ENCODE measurements at regions not wholly inside any gene's neighbourhood (a gene's known extent, or its start where the extent isn't known, plus 50 kb on each side); places are given as distances from the start of the nearest gene placed in this dataset.

GRCh38 chr3:163601426-163601825, 1476.9 kb downstream of the SI start:
- Histone ChIP-seq H3K27me3 (ENCODE audit: control insufficient read depth, insufficient read depth, low read length) (no peaks in the 10 kb centered on the region), H3K4me3 (ENCODE audit: low read depth, low read length) (no peak overlapping the region), H3K36me3 (ENCODE audit: control insufficient read depth, insufficient read depth, low read length) (no peaks in the 10 kb centered on the region)
- peak; percentile 2 for DNase-seq (ENCODE audit: low read depth)
- TF ChIP-seq, protein P1, sequence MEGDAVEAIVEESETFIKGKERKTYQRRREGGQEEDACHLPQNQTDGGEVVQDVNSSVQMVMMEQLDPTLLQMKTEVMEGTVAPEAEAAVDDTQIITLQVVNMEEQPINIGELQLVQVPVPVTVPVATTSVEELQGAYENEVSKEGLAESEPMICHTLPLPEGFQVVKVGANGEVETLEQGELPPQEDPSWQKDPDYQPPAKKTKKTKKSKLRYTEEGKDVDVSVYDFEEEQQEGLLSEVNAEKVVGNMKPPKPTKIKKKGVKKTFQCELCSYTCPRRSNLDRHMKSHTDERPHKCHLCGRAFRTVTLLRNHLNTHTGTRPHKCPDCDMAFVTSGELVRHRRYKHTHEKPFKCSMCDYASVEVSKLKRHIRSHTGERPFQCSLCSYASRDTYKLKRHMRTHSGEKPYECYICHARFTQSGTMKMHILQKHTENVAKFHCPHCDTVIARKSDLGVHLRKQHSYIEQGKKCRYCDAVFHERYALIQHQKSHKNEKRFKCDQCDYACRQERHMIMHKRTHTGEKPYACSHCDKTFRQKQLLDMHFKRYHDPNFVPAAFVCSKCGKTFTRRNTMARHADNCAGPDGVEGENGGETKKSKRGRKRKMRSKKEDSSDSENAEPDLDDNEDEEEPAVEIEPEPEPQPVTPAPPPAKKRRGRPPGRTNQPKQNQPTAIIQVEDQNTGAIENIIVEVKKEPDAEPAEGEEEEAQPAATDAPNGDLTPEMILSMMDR (IDR thresholded peaks at IDR 0.05; ENCODE audit: insufficient read depth, low read length, severe bottlenecking), result no peak
- no peak for FAIRE-seq

DNA sequence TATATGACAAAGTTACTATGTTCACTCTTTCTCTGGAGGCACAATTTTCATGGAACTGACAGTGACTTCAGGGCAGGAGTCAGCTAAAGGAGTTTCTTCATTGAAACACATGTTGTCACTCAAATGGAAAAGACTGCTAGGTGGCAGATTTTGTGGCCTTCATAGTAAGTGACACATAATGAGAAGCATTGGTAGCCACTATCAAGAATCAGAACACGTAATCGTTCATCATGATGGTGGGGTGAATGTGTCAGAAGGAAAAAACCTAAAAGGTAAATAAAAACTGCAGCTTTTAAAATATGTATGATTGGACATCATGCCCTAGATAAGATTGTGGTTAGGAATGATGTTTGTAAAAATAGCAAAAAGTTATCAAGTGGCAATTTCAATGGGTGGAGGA, 1491.0 kb downstream of the SI start:
- DNase-seq (ENCODE audit: low read depth) (no peak), FAIRE-seq (no peak)
- H3K27me3 ChIP-seq (ENCODE audit: control insufficient read depth, insufficient read depth, low read length), result no peaks in the 10 kb centered on the region
- no peak overlapping the region for H3K4me3 ChIP-seq (ENCODE audit: low read depth, low read length)
- no peaks in the 10 kb centered on the region for H3K36me3 ChIP-seq (ENCODE audit: control insufficient read depth, insufficient read depth, low read length)
- TF ChIP-seq, protein P1 (IDR thresholded peaks at IDR 0.05; ENCODE audit: insufficient read depth, low read length, severe bottlenecking), result no peak

DNA sequence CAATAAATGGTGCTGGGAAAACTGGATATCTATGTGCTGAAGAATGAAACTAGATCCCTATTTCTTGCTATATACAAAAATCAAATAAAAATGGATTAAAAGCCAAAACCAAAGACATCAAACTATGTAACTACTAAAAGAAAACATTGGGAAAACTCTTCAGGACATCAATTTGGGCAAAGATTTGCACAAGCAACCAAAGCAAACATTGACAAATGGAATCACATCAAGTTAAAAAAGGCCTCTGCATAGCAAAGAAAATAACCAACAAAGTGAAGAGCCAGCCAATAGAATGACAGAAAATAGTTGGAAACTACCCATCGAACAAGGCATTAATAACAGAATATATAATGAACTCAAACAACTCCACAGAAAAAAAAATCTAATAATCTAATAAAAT, 1495.3 kb downstream of the SI start:
- TF ChIP-seq, protein P1 (IDR thresholded peaks at IDR 0.05; ENCODE audit: insufficient read depth, low read length, severe bottlenecking), result no peak

DNA sequence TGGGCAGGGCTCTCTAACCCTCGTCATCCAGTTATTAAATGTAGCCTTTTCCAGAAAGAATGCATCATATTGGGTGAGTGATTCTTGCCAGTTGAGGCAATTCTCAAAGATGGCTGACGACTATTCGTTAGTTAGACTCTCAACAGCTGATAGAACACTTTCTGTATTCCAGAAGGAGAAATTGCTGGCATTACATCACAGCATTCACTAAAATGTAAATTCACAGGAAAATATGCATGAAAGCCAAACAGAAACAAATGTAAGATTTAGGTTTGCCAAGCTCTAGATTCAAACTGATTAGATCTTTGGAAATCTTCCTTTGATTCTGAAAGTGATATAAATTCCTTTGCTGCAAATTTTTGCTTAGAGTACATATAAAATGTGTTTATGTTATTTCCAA, 1501.0 kb downstream of the SI start:
- no peak for DNase-seq (ENCODE audit: low read depth)

More for the DNA sequence above, 1495.3 kb downstream of the SI start:
- no peak overlapping the region for H3K4me3 ChIP-seq (ENCODE audit: low read depth, low read length)
- no peaks in the 10 kb centered on the region for H3K36me3 ChIP-seq (ENCODE audit: control insufficient read depth, insufficient read depth, low read length)
- DNase-seq (ENCODE audit: low read depth), result no peak
- no peak for FAIRE-seq
- H3K27me3 ChIP-seq (ENCODE audit: control insufficient read depth, insufficient read depth, low read length), result no peaks in the 10 kb centered on the region

GRCh38 chr3:163576314-163576713, 1502.0 kb downstream of the SI start:
- Histone ChIP-seq H3K27me3 (ENCODE audit: control insufficient read depth, insufficient read depth, low read length) (no peaks in the 10 kb centered on the region), H3K4me3 (ENCODE audit: low read depth, low read length) (no peak overlapping the region), H3K36me3 (ENCODE audit: control insufficient read depth, insufficient read depth, low read length) (no peaks in the 10 kb centered on the region)
- TF ChIP-seq, protein P1 (IDR thresholded peaks at IDR 0.05; ENCODE audit: insufficient read depth, low read length, severe bottlenecking), result no peak
- FAIRE-seq (no peak), DNase-seq (ENCODE audit: low read depth) (no peak)

More for the DNA sequence above, 1501.0 kb downstream of the SI start:
- no peak for FAIRE-seq
- Histone ChIP-seq H3K36me3 (ENCODE audit: control insufficient read depth, insufficient read depth, low read length) (no peaks in the 10 kb centered on the region), H3K4me3 (ENCODE audit: low read depth, low read length) (no peak overlapping the region), H3K27me3 (ENCODE audit: control insufficient read depth, insufficient read depth, low read length) (no peaks in the 10 kb centered on the region)
- TF ChIP-seq, protein P1 (IDR thresholded peaks at IDR 0.05; ENCODE audit: insufficient read depth, low read length, severe bottlenecking), result no peak

- no peak for DNase-seq (ENCODE audit: low read depth)
- Histone ChIP-seq H3K36me3 (ENCODE audit: control insufficient read depth, insufficient read depth, low read length) (no peaks in the 10 kb centered on the region), H3K4me3 (ENCODE audit: low read depth, low read length) (no peak overlapping the region), H3K27me3 (ENCODE audit: control insufficient read depth, insufficient read depth, low read length) (no peaks in the 10 kb centered on the region)
- FAIRE-seq, result no peak
- TF ChIP-seq, protein P1 (IDR thresholded peaks at IDR 0.05; ENCODE audit: insufficient read depth, low read length, severe bottlenecking), result no peak
These were observed 1505.0 kb downstream of the SI start for GRCh38 chr3:163573324-163573723.
